GM19025 (cell line): ENCODE measurements at regions not wholly inside any gene's neighbourhood (a gene's known extent, or its start where the extent isn't known, plus 50 kb on each side); places are given as distances from the start of the nearest gene placed in this dataset.
"Not testable (repeated sequence)": the region's sequence is repeated elsewhere in the genome, so short reads cannot be mapped to it uniquely, and the experiment has no call there.

Experiments used
- ATAC-seq: cut with Tn5 transposase; IDR thresholded peaks from one replicate; pipeline ENCODE4 v1.9.1; 2021; ENCODE audit warnings: mild to moderate bottlenecking, low read depth, moderate library complexity; ENCODE audit not compliant: unreplicated experiment

GRCh38 chr2:8107150-8107549 lies 574.7 kb upstream of the ID2 start:
- no peak for ATAC-seq

GRCh38 chr2:8107621-8108378 lies 574.1 kb upstream of the ID2 start:
- ATAC-seq = no peak

GRCh38 chr2:8110716-8111115 lies 571.1 kb upstream of the ID2 start:
- ATAC-seq = no peak

GRCh38 chr2:8111193-8111592 lies 570.7 kb upstream of the ID2 start:
- no peak for ATAC-seq

- ATAC-seq = no peak
Measured at GRCh38 chr2:8115456-8115855, 566.4 kb upstream of the ID2 start.

GRCh38 chr2:8115966-8116365 lies 565.9 kb upstream of the ID2 start:
- no peak for ATAC-seq

- no peak for ATAC-seq
Measured at GRCh38 chr2:8116661-8117060, 565.2 kb upstream of the ID2 start.

- no peak for ATAC-seq
Measured at GRCh38 chr2:8118940-8119781, 562.7 kb upstream of the ID2 start.

- ATAC-seq = no peak
Measured at GRCh38 chr2:8119782-8120505, 561.9 kb upstream of the ID2 start.

GRCh38 chr2:8120506-8120860 lies 561.4 kb upstream of the ID2 start:
- ATAC-seq = no peak

- no peak for ATAC-seq
Measured at GRCh38 chr2:8121022-8121825, 560.6 kb upstream of the ID2 start.

GRCh38 chr2:8121826-8122513 lies 559.9 kb upstream of the ID2 start:
- ATAC-seq = no peak

- no peak for ATAC-seq
Measured at GRCh38 chr2:8122520-8122919, 559.3 kb upstream of the ID2 start.

GRCh38 chr2:8123464-8123863 lies 558.4 kb upstream of the ID2 start:
- no peak for ATAC-seq

GRCh38 chr2:8125741-8126711 lies 555.8 kb upstream of the ID2 start:
- ATAC-seq = no peak

- ATAC-seq = no peak
Measured at GRCh38 chr2:8126783-8127182, 555.1 kb upstream of the ID2 start.

GRCh38 chr2:8131423-8131822 lies 550.4 kb upstream of the ID2 start:
- ATAC-seq = not testable (repeated sequence)

GRCh38 chr2:8132351-8132831 lies 549.5 kb upstream of the ID2 start:
- no peak for ATAC-seq

GRCh38 chr2:8132879-8133278 lies 549.0 kb upstream of the ID2 start:
- no peak for ATAC-seq
